NCI-H1092 treated with DMSO at 0.1 percent for 48 hours (cell line): ENCODE measurements at regions not wholly inside any gene's neighbourhood (a gene's known extent, or its start where the extent isn't known, plus 50 kb on each side); places are given as distances from the start of the nearest gene placed in this dataset.
A peak's percentile ranks its signal among the peaks of the same experiment; 100 is the strongest.
"Not testable (repeated sequence)": the region's sequence is repeated elsewhere in the genome, so short reads cannot be mapped to it uniquely, and the experiment has no call there.

Source experiments
- DNase-seq: peaks from one replicate; lab custom pipeline; 2025; lab: John Stamatoyannopoulos, UW

DNA sequence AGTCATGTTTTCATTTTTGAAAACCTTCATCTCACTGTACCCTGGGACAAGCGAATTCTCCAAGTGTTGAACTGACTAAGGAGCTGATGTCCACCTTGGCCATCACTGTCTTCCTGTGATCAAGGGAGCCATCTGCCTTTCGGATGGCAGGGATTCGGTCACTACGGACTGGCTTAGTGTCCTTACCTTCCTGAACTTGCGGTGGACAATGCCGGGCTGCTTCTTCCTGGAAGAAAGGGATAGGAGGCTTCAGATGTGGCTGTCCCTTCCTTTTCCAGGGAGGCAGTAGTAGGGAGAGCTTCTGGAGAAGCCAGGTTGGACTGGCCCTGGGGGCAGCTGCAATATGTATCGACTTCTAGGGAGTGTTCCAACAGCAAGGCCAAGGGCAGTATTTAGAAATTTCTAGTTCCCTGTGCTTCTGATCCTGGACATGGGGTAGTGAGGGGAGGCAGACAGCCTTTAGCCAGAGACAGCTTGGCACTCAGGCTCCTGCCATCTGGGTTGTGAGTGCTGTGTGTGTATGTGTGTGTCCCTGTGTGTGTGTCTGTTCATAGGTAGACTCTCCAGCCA is 114.6 kb downstream of the IER5 start:
- no peak for DNase-seq

DNA sequence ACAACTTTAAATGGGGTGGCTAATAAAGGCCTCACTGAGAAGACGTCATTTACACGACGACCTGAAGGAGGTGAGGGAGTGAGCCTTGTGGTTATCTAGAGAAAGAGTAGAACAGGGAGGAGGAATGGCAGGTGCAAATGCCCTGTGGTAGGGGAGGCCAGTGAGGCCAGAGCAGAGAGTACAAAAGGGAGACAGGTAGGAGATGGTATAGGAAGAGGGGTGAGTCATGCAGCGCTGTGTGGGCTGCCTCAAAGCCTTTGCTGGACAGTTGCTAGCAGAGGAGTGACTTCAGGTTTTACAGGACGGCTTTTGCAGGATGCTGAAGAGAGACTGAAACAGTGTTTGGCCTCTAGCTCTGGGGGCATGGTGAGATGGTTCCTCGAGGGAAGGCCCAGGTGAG is 116.0 kb downstream of the IER5 start:
- DNase-seq: no peak

DNA sequence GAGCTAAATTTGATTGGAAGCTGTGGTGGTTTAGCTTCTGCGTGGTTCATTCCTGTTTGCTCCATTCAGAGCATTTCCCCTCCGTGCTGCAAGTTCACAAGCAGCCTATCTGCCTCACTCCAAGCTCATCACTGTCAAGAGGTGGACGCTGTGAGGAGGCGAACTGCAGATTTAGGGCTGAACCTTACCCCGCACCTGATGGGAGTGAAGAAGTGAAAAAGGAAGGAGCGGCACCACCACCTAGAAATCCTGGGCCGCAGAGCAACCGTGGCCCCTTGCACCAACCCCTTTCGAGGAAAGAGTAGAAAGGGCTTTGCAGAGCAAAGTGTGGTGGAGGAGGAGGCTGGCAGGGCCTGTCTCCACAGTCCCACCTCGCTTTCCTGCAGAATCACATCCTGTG is 117.4 kb downstream of the IER5 start:
- DNase-seq: no peak

DNA sequence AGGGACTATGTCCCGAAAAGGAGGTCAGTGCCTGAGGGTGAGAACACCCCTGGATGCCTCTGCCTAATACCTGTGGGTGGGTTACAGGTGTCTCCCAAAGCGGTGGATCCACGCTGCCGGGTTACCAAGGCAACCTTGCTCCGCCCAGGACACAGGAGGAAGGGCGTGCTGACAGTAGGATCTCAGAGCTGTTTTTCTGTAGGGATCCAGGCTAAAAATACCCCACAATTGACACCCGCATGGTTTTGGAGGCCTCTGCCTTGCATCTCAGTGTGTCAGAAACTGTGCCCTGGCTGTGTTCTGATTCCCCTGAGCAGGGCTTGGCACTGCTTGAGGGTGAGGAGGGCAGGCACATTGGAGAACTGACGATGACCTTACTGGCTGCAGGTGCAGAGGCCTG is 118.0 kb downstream of the IER5 start:
- DNase-seq: no peak

DNA sequence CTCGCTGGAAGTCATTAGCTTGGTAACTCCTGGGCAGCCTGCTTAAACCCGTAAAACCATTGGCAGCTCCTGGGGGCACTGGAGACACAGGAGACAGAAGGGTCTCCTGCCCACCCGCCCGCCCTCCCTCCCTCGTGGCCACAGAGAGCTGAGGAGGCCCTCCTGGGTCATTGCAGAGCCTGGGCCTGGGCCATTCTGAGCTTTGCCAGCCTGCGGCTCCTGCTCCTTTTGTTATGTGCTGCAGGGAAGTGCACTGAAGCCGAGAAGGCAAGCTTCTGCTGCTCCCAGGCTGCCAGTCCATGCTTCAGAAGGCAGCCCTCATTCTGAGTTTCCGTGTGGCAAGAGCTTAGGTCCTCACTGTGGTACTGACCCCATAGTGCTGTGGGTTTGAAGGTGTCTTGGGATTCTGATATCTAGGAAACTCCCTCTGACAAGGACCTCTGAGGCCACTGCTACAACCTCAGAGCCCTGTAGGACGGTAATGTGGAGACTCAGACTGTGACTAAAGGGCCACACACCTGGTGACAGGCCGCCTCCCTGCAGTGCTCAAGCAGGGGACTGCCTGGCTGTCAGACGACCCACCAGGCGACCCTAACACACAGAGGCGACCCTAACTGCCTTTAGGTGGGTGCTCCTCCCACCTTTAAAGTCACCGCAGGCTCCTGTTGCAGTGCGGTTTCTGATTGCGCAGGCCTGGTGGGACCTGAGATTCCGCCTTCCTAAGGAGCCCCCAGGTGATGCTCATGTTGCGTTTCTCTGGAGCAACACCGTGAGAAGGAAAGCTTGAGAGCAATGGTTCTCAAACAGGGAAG is 118.7 kb downstream of the IER5 start:
- DNase-seq: no peak

DNA sequence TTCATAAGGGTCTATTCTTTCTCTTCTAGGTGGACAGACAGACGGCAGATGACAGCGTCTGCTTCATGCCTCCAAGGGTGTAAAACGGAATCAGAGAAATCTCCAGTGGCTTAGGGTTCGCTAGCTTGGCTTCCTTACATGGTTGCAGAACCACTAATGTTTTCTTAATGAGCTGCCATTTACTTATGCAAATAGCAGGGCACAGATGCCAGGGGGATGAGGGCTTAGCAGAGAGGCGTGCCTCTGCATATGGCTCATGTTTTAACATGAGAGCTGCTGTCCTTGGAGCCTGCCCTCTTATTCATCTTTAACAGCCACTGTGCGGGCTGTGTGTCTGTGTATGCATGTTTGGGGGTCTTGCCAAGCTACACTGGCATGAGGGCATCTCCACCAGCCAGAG is 119.6 kb downstream of the IER5 start:
- no peak for DNase-seq

DNA sequence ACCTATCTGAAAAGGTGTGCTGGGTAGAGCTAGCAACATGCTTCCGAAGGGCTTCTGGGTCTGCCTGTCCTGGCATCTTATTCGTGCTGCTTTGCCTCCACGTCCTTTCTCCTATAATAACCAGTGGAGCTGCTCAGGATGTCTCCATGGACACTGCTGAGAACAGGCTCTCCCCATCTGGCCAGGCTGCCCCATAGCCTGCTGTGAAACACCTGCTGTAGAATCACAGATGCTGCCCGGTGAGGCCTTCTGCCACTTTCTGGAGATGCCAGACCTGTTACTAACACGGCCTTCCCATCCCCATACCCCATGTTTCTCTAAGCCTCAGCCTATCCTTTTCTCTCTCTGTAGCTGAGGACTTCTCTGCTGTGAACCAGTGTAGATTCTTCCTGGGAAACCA is 120.5 kb downstream of the IER5 start:
- no peak for DNase-seq

DNA sequence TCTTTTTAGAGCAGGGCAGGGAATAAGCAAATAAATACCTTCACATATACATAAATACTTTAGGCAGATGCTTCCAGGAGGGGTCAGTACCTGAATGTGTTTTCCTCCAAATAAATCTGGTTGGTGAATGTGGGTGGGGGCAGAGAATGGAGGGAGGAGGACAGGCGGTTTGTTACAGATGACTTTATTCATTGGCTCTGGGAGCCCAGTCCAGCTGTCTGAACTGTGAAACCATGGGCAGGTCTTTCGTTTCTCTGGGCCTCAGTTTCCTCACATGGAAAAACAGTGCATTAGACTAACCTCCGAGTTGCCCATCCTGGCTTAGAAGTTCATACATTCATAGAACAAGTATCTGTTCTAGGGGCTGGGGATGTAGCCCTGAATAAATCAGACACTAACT is 124.6 kb downstream of the IER5 start:
- no peak for DNase-seq

DNA sequence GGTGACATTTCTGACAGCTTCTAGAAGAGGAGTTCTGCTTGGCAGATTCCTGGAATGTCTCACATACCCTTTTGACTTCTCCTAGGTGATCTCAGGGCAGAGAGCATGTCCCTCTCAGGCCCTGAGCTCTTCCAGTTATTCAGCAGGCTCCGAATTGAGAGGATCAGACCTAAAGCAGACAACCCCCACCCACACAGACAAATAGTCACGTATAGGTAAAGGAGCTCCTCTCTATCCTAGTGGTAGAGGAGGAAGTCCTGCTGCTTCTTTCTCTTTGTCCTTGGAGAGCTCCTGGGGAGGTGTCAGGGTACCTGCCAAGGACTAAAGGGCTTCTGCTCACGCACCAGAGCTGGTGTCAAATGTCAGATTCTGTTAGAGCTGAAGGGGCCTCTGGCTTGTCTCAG is 128.1 kb downstream of the IER5 start:
- DNase-seq: no peak

DNA sequence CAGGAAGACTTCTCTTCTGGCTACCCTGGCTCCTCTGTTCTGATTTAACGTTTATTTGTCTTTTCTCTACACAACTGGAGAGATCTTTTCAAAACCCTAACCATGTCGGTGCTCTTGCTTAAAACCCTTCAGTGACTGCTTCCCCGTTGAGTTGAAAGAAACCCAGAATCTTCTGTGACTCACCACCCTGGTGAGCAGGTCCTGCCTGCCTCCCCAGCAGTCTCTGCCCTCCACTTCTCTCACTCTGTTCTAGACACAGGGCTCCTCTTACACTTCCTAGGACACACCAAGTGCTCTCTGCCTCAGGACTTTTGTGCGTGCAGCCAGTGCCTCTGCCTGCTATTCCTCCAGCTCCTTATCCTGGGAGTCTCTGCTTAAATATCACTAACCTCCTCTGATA is 131.4 kb downstream of the IER5 start:
- DNase-seq: no peak

DNA sequence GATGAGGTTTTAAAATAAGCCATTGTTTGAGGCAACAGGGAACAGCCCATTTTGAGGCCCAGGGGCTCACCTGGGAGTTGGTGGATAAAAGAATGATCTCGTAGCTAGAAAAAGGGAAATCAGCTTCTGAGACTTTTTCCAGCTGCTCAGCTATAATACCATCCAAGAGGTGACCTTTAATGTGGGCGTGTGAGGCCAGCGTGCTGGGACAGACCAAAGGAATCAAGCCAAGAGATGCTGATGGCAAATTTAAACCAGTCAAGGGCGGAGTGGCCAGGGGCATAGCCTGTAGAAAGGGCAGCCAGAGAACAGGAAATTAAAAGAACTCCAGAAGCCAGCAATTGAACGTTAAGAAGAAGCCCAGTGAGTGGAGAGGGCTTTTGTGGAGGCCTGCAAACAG is 132.6 kb downstream of the IER5 start:
- no peak for DNase-seq

DNA sequence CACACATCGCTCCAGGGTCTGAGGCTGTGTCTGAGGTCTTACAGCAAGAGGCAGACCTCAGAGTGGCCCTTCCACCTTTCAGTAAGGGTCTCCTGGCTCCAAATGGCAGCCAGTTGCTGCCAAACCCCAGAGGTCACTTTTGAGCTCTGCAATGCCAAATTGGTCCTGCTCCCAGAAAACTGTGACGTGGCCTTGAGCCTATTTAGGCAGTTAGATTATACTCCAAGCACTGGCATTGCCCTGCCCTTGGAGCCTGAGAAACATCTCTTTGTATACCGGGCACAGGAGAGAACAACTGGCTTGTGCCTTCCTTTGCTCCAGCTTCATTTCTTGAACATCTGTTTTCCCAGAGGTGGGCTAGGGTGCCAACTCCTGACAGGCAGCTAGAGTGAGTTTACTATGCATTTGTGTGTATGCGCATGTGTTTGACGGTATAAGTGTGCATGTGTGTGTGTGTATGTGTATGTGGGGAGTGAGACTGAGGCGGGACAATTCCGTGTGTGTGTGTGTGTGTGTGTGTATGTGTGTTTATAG is 134.5 kb downstream of the IER5 start:
- DNase-seq: no peak

DNA sequence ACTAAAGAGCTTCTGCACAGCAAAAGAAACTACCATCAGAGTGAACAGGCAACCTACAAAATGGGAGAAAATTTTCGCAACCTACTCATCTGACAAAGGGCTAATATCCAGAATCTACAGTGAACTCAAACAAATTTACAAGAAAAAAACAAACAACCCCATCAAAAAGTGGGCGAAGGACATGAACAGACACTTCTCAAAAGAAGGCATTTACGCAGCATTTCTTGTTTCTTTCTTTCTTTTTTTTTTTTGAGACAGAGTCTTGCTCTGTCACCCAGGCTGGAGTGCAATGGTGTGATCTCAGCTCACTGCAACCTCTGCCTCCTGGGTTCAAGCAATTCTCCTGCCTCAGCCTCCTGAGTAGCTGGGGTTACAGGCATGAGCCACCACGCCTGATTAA is 138.2 kb downstream of the IER5 start:
- DNase-seq: not testable (repeated sequence)

DNA sequence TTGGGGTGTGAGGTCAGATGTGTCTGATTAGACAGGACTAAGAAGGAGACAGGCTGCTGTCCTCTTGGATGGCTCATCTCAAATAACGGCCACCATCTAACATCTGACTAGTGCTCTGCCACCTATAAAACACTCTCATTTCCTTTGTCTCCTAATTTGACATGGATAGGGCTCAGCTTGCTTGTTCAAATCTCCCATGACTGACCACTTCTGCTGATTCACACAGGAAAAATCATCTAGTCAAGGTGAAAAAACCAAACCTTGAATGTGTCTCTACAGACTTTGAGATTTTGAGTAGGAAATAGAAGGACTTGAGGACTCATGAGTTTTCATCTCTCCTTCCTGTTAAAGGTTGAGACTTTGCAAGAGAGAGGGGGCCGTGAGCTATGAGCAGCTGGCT is 150.6 kb downstream of the IER5 start:
- no peak for DNase-seq

DNA sequence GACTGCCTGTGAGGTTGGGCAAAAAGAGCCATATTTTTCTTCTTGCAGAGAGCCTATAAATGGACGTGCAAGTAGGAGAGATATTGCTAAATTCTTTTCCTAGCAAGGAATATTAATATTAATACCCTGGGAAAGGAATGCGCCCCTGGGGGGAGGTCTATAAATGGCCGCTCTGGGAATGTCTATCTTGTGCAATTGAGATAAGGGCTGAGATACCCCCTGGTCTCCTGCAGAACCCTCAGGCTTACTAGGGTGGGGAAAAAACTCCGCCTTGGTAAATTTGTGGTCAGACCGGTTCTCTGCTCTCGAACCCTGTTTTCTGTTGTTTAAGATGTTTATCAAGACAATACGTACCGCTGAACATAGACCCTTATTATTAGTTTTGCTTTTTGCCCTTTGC is 157.8 kb downstream of the IER5 start:
- DNase-seq: not testable (repeated sequence)

DNA sequence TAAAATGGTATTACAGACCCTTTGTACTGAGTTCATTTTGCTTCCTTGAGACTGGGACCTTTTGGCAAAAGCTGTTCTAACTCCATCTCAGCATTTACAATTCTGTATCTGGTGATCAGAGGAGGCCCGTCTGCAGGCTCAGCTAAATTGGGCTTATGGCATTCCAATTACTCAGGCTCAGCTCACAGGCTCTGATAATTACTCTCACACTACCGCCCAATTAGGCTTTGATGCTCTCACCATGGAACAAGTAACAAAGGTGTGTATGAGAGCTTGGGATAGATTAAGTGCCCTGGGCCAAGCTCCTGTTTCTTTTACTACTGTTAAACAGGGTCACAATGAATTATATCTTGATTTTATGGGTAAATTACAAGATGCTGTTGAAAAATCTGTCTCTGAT is 159.9 kb downstream of the IER5 start:
- not testable (repeated sequence) for DNase-seq

DNA sequence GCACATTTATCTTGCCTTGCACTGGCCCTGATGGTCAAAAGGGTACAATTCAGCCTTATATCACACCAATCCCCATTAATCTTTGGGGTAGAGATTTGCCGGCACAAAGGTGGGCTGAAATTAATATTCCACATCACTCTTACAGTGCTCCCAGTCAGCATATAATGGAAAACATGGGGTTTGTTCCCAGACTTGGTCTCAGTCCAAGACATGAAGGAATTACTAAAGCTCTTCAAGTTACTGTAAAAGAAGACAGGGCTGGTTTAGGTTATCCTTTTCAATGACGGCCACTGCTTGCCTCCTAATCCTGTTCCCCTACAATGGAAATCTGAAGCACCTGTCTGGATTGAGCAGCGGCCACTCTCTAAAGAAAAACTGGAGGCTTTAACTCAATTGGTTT is 160.7 kb downstream of the IER5 start:
- peak; percentile 32 for DNase-seq

DNA sequence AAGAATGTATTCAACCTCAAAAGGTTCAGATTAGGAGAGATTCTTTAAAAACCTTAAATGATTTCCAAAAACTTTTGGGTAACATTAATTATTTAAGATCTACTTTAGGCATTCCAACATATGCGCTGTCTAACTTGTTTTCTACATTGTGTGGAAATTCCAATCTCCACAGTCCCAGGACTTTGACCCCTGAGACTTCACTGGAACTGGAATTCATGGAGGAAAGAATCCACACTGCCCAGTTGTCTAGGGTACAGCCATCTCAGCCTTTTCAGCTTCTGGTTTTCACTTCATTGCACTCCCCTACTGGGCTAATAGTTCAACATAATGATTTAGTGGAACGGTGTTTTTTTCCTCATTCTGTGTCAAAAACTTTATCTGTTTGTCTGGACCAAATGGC is 161.5 kb downstream of the IER5 start:
- DNase-seq: no peak

DNA sequence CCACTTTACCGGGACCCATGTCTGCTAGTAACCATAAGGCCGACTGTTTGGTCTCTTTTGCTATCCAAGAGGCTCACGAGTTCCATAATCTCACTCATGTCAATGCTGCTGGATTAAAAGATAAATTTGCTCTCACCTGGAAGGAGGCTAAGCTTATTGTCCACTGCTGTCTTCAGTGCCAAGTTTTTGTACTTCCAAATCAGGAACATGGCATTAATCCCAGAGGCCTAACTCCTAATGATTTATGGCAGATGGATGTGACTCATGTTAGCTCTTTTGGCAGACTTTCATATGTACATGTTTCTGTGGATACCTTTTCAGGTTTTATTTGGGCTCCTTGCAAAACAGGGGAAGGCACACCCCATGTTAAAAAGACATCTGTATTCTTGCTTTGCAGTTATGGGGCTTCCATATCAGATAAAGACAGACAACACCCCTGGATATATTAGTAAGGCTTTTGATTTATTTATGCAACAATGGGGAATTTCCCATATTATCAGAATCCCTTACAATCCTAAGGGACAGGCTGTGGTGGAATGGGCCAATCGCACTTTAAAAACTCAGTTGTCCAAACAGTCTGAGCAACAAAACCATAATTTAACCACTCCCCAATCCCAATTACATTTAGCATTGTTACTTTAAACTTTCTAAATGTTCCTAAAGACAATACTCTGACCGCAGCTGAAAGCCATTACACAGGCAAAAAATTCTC is 162.7 kb downstream of the IER5 start:
- DNase-seq: peak; percentile 68

DNA sequence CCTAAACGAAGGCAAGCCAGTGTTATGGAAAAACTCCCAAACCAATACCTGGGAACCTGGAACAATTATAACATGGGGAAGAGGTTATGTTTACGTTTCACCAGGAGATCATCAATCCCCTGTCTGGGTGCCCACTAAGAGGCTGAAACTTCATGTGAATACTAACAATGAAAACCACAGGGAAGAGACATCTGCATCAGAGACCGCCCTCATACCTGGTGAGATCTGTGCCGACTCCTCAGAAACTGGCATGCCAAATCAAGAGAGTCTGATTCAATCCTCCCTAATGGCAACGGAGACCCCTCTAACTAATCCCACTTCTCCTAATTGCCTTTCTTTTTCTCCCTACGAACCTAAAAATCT is 163.2 kb downstream of the IER5 start:
- no peak for DNase-seq

DNA sequence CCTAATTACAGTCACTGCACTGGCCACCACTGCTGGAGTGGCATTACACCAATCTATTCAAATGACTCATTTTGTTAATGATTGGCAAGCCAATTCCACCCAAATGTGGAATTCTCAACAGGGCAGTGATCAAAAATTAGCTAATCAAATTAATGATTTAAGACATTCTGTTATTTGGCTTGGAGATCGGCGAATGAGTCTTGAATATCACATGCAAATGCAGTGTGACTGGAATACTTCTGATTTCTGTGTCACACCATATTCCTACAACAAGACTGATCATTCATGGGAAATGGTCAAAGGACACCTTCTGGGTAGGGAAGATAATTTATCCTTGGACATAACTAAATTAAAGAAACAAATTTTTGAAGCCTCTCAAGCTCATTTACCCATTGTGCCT is 165.1 kb downstream of the IER5 start:
- not testable (repeated sequence) for DNase-seq

DNA sequence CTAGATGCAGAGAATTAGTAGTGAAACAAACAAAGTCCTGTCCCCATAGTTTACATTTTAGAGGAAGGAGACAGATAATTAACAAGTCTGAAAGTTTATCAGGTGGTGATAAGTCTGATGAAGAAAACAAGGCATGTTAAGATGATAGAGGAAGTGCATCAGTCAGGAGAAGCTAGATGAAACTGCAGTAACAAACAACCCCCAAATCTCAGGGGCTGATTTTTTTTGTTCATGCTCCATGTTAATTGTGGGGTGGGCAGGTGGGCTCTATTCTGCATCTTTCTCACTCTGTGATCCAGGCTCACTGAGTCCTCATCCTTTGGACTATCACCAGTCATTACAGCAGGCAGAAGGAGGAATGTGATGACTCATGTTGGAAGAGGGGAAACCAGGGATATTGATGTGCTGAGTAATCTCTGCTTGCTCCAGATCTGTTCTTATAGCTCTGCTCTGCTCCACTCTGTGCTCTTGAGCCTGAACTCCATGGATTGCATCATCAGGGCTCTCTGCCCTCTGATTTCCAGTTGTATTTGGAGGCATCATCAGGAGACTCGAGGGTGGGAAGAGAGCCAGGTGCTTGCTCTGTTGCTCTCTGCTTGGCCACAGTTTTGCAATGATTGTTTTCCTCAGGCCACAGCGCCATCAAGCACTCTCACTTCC is 166.9 kb downstream of the IER5 start:
- DNase-seq: no peak

DNA sequence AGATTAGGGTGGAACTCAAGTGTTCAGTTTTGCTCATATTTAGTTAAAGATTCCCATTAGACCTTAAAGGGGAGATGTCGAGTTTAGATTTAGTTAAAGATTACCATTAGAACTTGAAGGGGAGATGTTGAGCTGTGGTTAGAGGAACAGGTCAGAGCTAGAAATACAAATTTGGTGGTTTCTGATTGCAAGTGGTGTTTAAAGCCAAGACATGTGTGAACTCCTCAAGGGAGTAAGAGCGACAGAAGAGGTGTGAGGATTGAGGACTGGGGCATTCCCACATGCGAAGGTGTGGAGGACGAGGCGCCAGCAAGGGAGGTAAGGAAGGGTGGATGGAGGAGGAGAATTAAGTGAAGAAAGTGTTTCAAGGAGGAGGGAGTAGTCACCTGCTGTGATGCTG is 168.6 kb downstream of the IER5 start:
- DNase-seq: no peak
